ENCODE measurements at regions not wholly inside any gene's neighbourhood (a gene's known extent, or its start where the extent isn't known, plus 50 kb on each side); places are given as distances from the start of the nearest gene placed in this dataset.

GRCh38 chr14:56515739-56516138 lies 63.9 kb upstream of the TMEM260 start:
- H3K4me2 ChIP-seq (ENCODE audit: unreplicated experiment), result no peak overlapping the region
- no peak for TF ChIP-seq EZH2phosphoT487 (IDR thresholded peaks at IDR 0.05; ENCODE audit: insufficient read depth, low read depth)
- TF ChIP-seq EZH2 (IDR thresholded peaks at IDR 0.05; ENCODE audit: insufficient read depth, poor library complexity, severe bottlenecking), result no peak
- in situ Hi-C loops (cut with MboI), result no loop called here
- H3K79me2 ChIP-seq (ENCODE audit: insufficient read depth), result no peaks in the 10 kb centered on the region
- no peaks in the 10 kb centered on the region for H3K9me3 ChIP-seq (ENCODE audit: low read depth)
- H3K27me3 ChIP-seq (replicated peaks; ENCODE audit: insufficient read depth), result no peaks in the 10 kb centered on the region; the same call in none of the 2 replicates
- H2AFZ ChIP-seq, result no peak overlapping the region
- no peak overlapping the region for H3K4me3 ChIP-seq
- no peak overlapping the region for H3K9ac ChIP-seq
- no peaks in the 10 kb centered on the region for H3K9me2 ChIP-seq (ENCODE audit: insufficient read depth)
- H3K4me1 ChIP-seq (ENCODE audit: insufficient read depth), result 0 out of 2 replicates have a peak, but pooled peaks cover 3% of the 10 kb centered on the region
- no peaks in the 10 kb centered on the region for H3K36me3 ChIP-seq (ENCODE audit: low read depth)
- no peaks in the 10 kb centered on the region for H3F3A ChIP-seq (ENCODE audit: insufficient read depth)
- H3K27ac ChIP-seq, result no peak overlapping the region
- WGBS, 2 experiments (ENCODE audit: low coverage in 1 of 2, low lambda C conversion rate in 2 of 2, missing lambda C conversion rate in 2 of 2), result 64 to 71% methylated on average over 2 of the region's 2 CpGs
- peak; percentile 19 for DNase-seq
- no peaks in the 10 kb centered on the region for H4K20me1 ChIP-seq (ENCODE audit: insufficient read depth)

GRCh38 chr14:56522403-56522802 lies 57.2 kb upstream of the TMEM260 start:
- no peak overlapping the region for H3K4me3 ChIP-seq
- no peak overlapping the region for H3K9ac ChIP-seq
- in situ Hi-C loops (cut with MboI), result no loop called here
- H4K20me1 ChIP-seq (ENCODE audit: insufficient read depth), result no peaks in the 10 kb centered on the region
- H3K27me3 ChIP-seq (replicated peaks; ENCODE audit: insufficient read depth), result peaks cover 4% of the 10 kb centered on the region
- no peak for TF ChIP-seq EZH2phosphoT487 (IDR thresholded peaks at IDR 0.05; ENCODE audit: insufficient read depth, low read depth)
- no peak for TF ChIP-seq EZH2 (IDR thresholded peaks at IDR 0.05; ENCODE audit: insufficient read depth, poor library complexity, severe bottlenecking)
- H3K9me3 ChIP-seq (ENCODE audit: low read depth), result no peaks in the 10 kb centered on the region
- H3K79me2 ChIP-seq (ENCODE audit: insufficient read depth), result no peaks in the 10 kb centered on the region
- H2AFZ ChIP-seq, result no peak overlapping the region
- no peaks in the 10 kb centered on the region for H3K9me2 ChIP-seq (ENCODE audit: insufficient read depth)
- no peaks in the 10 kb centered on the region for H3K4me1 ChIP-seq (ENCODE audit: insufficient read depth)
- H3K4me2 ChIP-seq (ENCODE audit: unreplicated experiment), result no peak overlapping the region
- H3K36me3 ChIP-seq (ENCODE audit: low read depth), result no peaks in the 10 kb centered on the region
- H3K27ac ChIP-seq, result no peak overlapping the region
- H3F3A ChIP-seq (ENCODE audit: insufficient read depth), result no peaks in the 10 kb centered on the region
- no peak for DNase-seq

DNA sequence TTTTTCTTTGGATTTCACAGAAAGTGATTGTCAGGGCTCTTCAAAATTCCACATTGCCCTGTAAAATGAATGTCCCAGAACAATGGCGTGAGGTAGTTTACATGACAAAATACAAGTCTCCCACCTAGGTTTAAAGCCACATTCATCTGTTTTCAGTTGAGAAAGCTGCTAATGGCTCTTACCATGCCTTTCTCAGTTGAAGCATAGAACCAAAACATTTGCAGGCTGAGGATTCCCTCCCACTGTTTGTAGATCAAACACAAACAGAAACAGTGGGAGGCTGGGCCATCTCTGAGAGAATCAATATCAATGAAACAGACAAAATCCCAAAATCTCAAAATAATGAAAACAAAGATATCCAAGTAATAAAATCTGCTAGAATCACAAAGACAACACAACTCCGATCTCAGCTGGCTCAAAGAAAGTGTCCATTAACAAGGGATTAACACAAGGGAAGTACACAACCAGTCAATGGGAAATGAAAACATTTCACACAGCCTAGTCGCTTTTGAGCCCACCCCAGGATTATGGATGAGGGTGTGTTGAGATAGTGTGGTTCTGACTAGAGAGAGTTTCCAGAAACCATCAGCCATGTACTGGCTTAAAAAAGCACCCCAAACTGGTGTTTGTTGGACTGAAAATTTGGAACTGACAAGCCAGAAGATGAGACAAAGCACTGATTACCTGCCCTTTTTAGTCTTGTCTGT lies 54.5 kb upstream of the TMEM260 start:
- H3K4me1 ChIP-seq (ENCODE audit: insufficient read depth), result no peaks in the 10 kb centered on the region
- no peak overlapping the region for H3K4me2 ChIP-seq (ENCODE audit: unreplicated experiment)
- H3K79me2 ChIP-seq (ENCODE audit: insufficient read depth), result no peaks in the 10 kb centered on the region
- H4K20me1 ChIP-seq (ENCODE audit: insufficient read depth), result no peaks in the 10 kb centered on the region
- no peaks in the 10 kb centered on the region for H3K36me3 ChIP-seq (ENCODE audit: low read depth)
- no peak overlapping the region for H3K27ac ChIP-seq
- in situ Hi-C loops (cut with MboI), result no loop called here
- TF ChIP-seq EZH2phosphoT487 (IDR thresholded peaks at IDR 0.05; ENCODE audit: insufficient read depth, low read depth), result no peak
- TF ChIP-seq EZH2 (IDR thresholded peaks at IDR 0.05; ENCODE audit: insufficient read depth, poor library complexity, severe bottlenecking), result no peak
- H3K4me3 ChIP-seq, result no peak overlapping the region
- H3K9me3 ChIP-seq (ENCODE audit: low read depth), result no peaks in the 10 kb centered on the region
- H3K27me3 ChIP-seq (replicated peaks; ENCODE audit: insufficient read depth), result peaks cover 4% of the 10 kb centered on the region
- 22 to 25% methylated on average over 3 of the region's 3 CpGs for WGBS, 2 experiments (ENCODE audit: low coverage in 1 of 2, low lambda C conversion rate in 2 of 2, missing lambda C conversion rate in 2 of 2)
- H3F3A ChIP-seq (ENCODE audit: insufficient read depth), result no peaks in the 10 kb centered on the region
- H3K9me2 ChIP-seq (ENCODE audit: insufficient read depth), result no peaks in the 10 kb centered on the region
- H3K9ac ChIP-seq, result no peak overlapping the region
- H2AFZ ChIP-seq, result no peak overlapping the region
- DNase-seq, result no peak

- H3K79me2 ChIP-seq (ENCODE audit: insufficient read depth), result no peaks in the 10 kb centered on the region
- WGBS, 2 experiments (ENCODE audit: low coverage in 1 of 2, low lambda C conversion rate in 2 of 2, missing lambda C conversion rate in 2 of 2), result 43 to 46% methylated on average over 4 of the region's 4 CpGs
- no peaks in the 10 kb centered on the region; the same call in 1 of the 2 replicates for H3K27me3 ChIP-seq (replicated peaks; ENCODE audit: insufficient read depth)
- TF ChIP-seq EZH2phosphoT487 (IDR thresholded peaks at IDR 0.05; ENCODE audit: insufficient read depth, low read depth) (no peak), EZH2 (IDR thresholded peaks at IDR 0.05; ENCODE audit: insufficient read depth, poor library complexity, severe bottlenecking) (no peak)
- H3K9ac ChIP-seq, result no peak overlapping the region
- no peak overlapping the region for H3K4me2 ChIP-seq (ENCODE audit: unreplicated experiment)
- in situ Hi-C loops (cut with MboI), result no loop called here
- H2AFZ ChIP-seq, result no peak overlapping the region
- no peaks in the 10 kb centered on the region for H4K20me1 ChIP-seq (ENCODE audit: insufficient read depth)
- H3F3A ChIP-seq (ENCODE audit: insufficient read depth), result no peaks in the 10 kb centered on the region
- no peaks in the 10 kb centered on the region for H3K4me1 ChIP-seq (ENCODE audit: insufficient read depth)
- H3K27ac ChIP-seq, result no peak overlapping the region
- no peak overlapping the region for H3K4me3 ChIP-seq
- no peaks in the 10 kb centered on the region for H3K9me3 ChIP-seq (ENCODE audit: low read depth)
- no peaks in the 10 kb centered on the region for H3K36me3 ChIP-seq (ENCODE audit: low read depth)
- DNase-seq, result no peak
- H3K9me2 ChIP-seq (ENCODE audit: insufficient read depth), result no peaks in the 10 kb centered on the region
These were observed 50.7 kb upstream of the TMEM260 start for GRCh38 chr14:56528927-56529326.

All from GM23248 (cell line).